SK-N-SH (cell line): ENCODE measurements at regions not wholly inside any gene's neighbourhood (a gene's known extent, or its start where the extent isn't known, plus 50 kb on each side); places are given as distances from the start of the nearest gene placed in this dataset.

Source experiments
- EP300 ChIP-seq, 2 experiments: IDR thresholded peaks; 2 replicates each; pipeline versions ENCODE4 v1.4.0 to v1.6.1; 2012; ENCODE audit warnings: borderline replicate concordance in 1 of 2, low read depth in 1 of 2, low read length in 1 of 2
- EZH2phosphoT487 ChIP-seq: fragments of 200-600 bp; sonication (generic); IDR thresholded peaks from 2 replicates; pipeline ENCODE4 v1.6.1; 2017; ENCODE audit warnings: low read depth, mixed run types, mild to moderate bottlenecking, antibody characterized with exemption, moderate library complexity, borderline replicate concordance
- JUND ChIP-seq: IDR thresholded peaks from 2 replicates; pipeline ENCODE4 v1.4.0; 2012
- MEF2A ChIP-seq: IDR thresholded peaks from 2 replicates; pipeline ENCODE4 v1.4.0; 2012; ENCODE audit warnings: low read depth, borderline replicate concordance
- POLR2AphosphoS5 ChIP-seq: IDR thresholded peaks from 2 replicates; pipeline ENCODE4 v1.6.1; 2012; ENCODE audit warnings: low read depth, low read length
- SMC3 ChIP-seq: IDR thresholded peaks from 2 replicates; pipeline ENCODE4 v1.6.1; 2012; ENCODE audit warnings: low read depth, low read length, improper control_type of control experiment
- TAF1 ChIP-seq: IDR thresholded peaks from 2 replicates; pipeline ENCODE4 v1.6.1; 2012; ENCODE audit warnings: low read depth, mild to moderate bottlenecking, low read length, moderate library complexity, borderline replicate concordance
- TEAD4 ChIP-seq: IDR thresholded peaks from 2 replicates; pipeline ENCODE4 v1.4.0; 2012; ENCODE audit warnings: mild to moderate bottlenecking, borderline replicate concordance; ENCODE audit not compliant: insufficient read depth
- TF ChIP-seq, protein P1 (sequence below): fragments of 200-600 bp; sonication (generic); IDR thresholded peaks from 2 replicates; pipeline ENCODE4 v1.6.1; 2017; ENCODE audit warnings: antibody characterized with exemption, mild to moderate bottlenecking, moderate library complexity
- TF ChIP-seq, protein P2 (sequence below): fragments of 150-350 bp; IDR thresholded peaks from 2 replicates; pipeline ENCODE4 v1.6.1; 2017; ENCODE audit warnings: antibody characterized with exemption, low read length, low read depth, borderline replicate concordance
- TF ChIP-seq, protein P3 (sequence below): IDR thresholded peaks from 2 replicates; pipeline ENCODE4 v1.4.0; 2012; ENCODE audit warnings: low read depth

DNA sequence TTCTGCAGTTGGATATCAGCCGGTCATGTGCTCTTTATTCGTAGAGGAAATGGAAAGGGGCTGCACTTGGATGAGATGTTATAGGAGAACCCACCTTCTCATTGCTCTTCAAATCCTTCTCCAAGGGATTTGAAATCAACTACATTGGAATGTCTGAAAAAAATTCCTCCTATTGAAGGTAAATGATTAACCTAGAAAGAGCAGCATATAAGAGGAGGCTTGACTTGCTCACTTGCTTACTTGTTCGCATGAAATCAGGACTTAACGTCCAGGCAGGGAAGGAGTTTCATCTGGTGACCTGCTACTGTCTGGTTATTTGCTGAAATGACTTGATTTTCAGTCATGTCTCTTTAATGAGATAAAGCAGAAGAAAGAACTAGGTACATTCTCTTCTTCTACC, 338.4 kb upstream of the NOCT start:
- TF ChIP-seq, protein P1, sequence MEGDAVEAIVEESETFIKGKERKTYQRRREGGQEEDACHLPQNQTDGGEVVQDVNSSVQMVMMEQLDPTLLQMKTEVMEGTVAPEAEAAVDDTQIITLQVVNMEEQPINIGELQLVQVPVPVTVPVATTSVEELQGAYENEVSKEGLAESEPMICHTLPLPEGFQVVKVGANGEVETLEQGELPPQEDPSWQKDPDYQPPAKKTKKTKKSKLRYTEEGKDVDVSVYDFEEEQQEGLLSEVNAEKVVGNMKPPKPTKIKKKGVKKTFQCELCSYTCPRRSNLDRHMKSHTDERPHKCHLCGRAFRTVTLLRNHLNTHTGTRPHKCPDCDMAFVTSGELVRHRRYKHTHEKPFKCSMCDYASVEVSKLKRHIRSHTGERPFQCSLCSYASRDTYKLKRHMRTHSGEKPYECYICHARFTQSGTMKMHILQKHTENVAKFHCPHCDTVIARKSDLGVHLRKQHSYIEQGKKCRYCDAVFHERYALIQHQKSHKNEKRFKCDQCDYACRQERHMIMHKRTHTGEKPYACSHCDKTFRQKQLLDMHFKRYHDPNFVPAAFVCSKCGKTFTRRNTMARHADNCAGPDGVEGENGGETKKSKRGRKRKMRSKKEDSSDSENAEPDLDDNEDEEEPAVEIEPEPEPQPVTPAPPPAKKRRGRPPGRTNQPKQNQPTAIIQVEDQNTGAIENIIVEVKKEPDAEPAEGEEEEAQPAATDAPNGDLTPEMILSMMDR = no peak
- no peak for TF ChIP-seq MEF2A
- TF ChIP-seq, protein P2, sequence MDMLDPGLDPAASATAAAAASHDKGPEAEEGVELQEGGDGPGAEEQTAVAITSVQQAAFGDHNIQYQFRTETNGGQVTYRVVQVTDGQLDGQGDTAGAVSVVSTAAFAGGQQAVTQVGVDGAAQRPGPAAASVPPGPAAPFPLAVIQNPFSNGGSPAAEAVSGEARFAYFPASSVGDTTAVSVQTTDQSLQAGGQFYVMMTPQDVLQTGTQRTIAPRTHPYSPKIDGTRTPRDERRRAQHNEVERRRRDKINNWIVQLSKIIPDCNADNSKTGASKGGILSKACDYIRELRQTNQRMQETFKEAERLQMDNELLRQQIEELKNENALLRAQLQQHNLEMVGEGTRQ = no peak
- no peak for TF ChIP-seq EZH2phosphoT487
- TF ChIP-seq, protein P3, sequence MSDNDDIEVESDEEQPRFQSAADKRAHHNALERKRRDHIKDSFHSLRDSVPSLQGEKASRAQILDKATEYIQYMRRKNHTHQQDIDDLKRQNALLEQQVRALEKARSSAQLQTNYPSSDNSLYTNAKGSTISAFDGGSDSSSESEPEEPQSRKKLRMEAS = no peak
- TF ChIP-seq EP300 (IDR thresholded peaks at IDR 0.05; ENCODE audit: borderline replicate concordance in 1 of 2, low read depth in 1 of 2, low read length in 1 of 2) = no peak
- TF ChIP-seq TEAD4 = no peak
- TF ChIP-seq POLR2AphosphoS5 = no peak
- no peak for TF ChIP-seq JUND
- no peak for TF ChIP-seq SMC3
- no peak for TF ChIP-seq TAF1
